ENCODE measurements at regions not wholly inside any gene's neighbourhood (a gene's known extent, or its start where the extent isn't known, plus 50 kb on each side); places are given as distances from the start of the nearest gene placed in this dataset.

DNA sequence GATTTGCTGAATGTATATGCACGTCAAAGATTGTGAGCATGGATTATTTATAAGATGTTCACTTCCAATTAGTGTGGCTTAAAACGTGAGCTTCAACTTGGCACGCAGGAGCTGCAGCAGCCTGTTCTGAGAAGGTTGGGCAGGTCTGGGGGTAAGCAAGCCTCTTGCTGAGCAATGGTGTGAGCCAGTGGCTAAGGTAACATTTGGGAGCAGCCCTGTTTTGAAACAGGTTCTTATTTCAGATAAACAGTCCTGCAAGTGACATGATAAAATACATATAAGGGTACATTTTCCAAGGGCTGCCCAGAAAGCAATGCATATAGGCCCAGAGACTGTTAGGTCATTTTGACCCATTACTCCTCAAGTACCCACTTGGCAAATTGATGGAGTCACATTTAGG lies 415.3 kb downstream of the ZNF521 start:
- DNase-seq: no peak

DNA sequence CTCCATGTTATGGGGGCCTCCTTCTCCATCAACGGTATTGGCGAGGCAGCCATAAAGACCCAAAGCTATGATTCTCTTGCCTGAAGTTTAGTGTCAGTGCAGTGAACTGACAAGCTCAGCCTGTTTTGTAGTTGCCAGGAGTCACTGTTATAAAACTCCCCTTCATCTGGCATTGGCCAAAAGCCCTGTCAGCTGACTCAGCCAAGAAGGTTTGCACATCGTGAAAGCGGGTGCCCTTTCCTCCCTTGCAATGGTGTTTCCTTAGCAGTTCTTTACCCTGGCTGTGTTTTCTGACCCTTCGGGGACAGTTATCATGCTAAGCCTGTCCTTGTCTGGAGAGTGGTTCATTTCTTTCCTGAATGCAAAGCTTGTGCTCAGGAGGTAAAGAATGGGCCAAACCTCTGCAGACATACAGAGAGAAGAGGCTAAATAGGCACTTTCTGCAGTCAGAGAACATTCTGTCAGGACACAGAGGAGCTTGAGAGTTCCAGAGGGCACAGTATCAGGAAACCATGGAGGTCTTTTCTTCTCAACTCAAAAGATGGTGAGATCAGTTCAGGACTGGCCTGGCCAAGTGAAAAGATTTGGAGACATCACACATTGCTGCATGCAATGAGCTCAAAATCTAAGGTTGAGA lies 414.2 kb downstream of the ZNF521 start:
- DNase-seq: no peak

DNA sequence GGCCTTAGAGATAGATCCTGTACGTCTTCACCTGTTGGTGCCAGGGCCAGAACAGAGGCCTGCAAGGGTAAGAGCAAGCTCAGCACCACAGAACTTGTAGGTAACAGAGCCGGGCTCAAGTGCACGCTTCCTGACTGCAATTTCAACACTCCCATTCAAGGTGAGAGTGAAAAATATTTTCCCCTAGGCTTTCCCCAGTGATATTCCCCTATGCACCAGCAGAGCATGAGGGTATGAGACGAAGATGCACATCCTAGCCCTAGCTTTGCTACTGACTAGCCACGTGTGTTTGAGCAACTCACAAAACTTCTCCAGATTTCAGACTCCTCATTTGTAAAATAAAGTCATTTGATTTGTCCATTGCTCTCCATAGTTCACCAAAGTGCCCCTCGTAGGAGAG lies 411.6 kb downstream of the ZNF521 start:
- DNase-seq: no peak

DNA sequence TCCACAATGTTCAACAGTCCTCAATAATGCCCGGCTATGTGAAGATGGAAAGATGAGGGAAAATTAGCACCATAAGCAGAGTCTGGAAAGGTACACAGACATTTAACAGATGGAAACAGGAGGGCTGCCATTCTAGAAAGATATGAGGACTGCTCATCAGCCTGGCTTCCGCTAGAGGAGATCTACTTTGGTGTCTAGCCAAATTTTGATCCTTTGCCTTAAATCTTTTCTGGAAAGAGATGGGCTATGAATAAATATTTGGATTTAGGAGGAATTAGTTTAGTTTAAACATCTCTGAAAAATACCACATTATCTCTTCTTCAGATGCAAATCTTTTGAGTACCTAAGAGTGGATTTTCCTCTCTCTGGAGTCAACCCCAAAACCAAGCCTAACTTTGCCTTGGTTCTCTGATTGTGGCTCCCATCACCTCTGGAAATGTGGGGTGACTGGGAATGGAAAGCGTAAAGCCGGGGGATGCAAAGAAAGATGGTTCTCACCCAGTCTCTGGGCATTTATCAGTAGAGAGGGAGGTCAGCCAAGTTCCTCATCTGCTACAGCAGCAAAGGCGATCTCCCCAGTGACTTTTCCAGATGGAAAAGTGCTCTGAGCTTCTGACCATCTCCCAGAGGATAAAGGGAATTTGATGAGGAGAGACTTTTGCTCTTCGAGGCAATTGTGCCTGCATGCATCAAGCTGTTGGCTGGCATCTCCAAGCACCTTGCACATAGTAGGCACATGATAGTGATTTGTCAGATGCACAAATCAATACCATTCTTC lies 410.6 kb downstream of the ZNF521 start:
- no peak for DNase-seq

DNA sequence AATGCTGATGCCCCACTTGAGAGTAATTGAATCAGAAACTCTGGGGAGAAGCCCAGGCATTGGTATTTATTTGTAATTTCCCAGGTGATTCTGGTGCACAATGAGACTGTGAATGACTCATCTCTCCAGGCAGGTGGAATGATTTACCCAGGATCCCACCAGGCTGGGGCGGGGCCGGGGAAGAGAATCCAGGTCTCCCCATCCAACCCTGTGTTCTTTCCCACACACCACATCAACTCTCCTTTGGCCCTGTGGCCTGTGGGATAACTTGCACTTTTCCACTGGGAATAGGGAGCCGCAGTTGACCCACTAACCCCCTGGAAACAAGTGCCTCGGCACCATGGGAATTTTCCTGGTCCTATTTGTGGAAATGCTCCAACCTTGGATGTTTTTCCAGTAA lies 409.8 kb downstream of the ZNF521 start:
- no peak for DNase-seq

DNA sequence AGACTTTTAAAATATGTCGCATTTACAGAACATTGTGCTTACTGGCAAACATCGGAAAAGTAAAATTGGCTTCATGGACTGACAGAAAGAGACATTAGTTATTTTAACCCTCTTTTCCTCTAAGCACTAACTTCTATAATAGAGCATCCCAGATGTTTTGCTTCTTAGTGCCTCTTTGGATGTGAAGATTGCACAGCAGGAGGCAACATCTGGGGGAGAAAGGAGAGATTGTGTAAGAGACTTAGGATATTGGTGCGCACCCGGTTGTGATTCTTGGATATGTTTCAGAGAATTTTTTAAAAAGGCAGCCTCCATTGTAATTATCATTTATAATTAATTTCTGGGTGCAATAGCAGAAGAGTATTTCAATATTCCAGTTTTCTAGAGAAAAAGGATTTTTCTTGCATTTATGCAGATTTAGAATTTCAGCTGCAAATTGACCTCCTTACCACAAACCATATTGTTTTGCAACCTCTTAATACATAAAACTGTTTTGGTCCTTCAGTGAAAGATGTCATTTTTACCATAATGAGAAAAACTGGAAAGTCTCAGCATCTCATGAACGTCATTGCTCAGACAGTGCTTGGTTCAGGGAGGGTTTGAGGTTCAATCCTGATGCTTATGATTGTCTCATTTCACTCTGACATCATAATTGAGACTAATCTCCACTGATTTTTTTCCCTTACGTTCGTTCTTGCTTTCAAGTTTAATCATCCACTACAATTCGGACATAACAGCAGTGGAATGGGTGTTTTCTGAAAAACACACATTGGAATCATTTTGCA lies 404.3 kb downstream of the ZNF521 start:
- DNase-seq: no peak

DNA sequence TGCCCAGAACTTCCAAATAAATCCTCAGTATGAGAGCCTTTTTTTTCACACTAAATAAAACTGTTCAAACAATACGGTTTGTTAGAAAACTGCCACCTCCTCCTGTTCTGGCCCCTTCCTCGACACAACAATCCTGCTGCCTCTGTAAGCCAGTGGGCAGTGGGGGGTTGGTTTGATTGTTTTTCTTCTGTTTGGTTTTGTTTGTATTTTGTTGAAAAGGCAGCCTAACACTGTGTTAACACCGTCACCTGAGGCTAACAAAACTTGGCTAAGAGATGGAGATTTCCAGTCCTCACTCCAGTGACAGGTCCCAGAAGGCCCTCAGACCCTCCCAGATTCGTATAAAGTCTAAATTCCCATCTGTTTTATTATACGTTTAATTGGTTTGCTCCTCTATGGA lies 402.1 kb downstream of the ZNF521 start:
- no peak for DNase-seq

DNA sequence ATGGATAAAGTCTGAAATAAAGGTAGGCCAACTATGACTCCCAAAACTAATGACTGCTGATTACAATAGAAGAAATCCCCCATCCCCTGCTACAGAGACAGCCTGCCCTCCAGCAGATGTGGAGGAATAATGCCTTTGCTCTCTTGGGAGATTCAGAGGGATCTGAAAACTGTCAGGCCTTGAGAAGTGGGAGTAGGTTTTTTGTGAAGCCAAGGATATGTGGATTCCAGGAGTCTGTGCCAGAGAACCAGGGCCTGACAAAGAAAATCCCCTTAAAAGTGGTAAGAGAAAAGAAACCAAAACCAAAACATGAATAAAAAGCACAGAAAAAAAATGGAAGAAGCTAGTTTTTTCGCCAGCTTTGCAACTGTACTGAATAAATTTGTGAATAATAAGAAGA lies 397.6 kb downstream of the ZNF521 start:
- no peak for DNase-seq

DNA sequence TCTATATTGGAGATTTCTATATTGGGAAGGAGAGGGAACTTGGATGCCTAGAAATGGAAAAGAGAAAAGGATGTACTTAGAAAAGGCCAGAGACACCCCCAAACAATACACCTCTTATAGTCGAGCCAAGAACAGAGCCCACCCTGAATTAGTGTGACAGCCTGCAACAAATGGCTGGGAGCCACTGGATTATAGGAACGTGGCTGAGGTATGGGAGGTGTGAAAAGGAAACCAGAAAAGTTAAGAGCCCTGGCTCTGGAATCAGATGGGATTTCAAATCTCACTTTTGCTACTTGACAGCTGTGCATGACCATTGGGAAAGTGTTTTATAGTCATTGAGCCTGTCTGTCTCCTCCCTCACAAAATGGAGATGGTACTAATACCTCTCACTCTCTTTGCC lies 394.0 kb downstream of the ZNF521 start:
- DNase-seq: no peak

DNA sequence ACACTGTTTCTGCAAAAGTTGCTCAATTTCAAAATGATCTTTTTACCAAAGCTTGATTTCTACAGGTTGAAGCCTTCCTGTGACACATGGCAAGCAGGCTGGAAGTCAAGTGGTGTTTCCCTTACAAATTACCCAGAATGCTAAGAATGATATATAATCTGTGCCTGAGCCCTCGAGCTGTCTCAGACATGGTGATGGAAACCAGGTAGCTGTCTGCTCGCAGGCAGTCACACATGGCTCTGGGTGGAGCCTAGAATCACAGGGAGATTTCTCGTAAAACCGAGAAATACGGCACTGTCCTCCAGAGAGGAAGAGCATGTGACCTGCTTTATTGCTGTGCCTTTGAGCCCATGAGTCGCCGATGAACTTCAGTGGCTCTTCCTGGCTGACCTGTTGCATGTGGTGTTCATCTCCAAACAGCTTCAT lies 392.9 kb downstream of the ZNF521 start:
- DNase-seq: peak; percentile 46

DNA sequence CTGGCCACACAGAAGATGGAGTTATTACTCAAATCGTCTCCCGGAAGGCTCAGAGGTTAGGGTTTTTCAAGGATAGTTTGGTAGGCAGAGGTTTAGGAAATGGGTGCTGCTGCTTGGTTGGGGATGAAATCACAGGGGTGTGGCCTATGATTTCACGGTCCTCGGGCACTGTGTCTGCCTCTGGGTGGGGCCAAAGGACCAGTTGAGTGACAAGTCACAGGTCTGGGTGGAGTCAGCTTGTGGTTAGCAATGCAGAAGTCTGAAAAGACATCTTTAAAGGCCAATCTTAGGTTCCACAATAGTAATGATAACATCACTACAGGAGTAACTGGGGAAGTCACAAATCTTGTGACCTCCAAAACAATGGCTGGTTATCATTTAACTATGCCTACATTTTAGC lies 387.8 kb downstream of the ZNF521 start:
- DNase-seq: no peak

DNA sequence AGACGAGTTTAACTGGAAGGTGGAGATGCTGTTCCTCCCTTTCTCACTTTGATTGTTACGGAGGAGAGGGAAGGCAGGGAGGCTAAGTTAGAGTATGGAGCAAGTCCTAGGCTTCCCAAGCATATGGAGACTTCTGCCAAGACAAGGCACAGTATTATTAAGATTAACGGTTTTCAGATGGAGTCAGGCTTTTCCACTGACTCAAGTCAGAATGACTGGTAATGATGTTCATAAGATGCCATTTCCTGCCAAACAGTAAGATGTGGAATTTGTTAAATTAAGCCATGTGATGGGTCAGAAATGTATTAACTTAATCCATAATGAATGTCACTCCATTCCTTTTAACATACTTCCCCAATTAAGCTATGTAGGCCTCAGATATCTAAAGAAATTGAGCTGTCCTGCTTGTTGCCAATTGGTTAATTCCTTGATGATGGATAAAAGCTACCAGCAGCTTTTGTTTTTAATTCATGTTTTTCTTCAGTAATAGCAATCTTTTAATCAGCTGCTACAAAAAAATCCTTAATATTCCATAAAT lies 383.7 kb downstream of the ZNF521 start:
- no peak for DNase-seq

DNA sequence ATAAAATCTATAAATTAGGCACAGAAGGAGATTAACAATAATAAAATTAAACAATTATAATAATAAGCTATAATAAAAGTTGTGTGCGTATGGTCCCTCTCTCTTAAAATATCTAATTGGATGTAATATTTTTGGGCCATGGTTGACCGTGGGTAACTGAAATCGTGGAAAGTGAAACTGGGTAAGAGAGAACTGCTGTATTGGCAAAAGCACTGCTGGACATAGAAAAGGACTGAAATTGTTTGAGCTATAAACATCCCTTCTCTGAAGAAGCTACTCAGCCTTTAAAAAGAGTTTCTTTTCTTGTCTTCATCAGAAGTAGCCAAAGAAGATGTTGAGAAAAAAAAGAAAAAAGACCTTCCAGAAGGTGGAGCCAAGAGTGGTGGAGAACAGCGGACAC lies 379.4 kb downstream of the ZNF521 start:
- no peak for DNase-seq

DNA sequence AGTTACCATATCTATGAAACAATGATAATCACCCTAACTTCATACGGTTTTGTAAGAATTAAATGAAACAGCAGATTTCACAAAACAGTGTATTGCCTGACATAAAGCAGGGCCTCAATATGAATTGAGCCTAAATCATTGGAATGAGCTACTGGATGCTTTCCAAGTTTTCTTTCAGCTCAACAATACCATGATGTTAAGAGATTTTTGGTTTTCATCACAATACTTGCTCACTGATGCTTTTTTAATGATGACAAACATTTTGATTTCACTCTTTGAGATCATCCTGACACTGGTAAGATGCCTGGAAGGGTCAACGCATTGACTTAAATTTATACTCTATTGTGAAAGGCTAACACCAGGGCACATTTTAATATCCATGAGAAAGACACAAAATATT lies 377.5 kb downstream of the ZNF521 start:
- no peak for DNase-seq

DNA sequence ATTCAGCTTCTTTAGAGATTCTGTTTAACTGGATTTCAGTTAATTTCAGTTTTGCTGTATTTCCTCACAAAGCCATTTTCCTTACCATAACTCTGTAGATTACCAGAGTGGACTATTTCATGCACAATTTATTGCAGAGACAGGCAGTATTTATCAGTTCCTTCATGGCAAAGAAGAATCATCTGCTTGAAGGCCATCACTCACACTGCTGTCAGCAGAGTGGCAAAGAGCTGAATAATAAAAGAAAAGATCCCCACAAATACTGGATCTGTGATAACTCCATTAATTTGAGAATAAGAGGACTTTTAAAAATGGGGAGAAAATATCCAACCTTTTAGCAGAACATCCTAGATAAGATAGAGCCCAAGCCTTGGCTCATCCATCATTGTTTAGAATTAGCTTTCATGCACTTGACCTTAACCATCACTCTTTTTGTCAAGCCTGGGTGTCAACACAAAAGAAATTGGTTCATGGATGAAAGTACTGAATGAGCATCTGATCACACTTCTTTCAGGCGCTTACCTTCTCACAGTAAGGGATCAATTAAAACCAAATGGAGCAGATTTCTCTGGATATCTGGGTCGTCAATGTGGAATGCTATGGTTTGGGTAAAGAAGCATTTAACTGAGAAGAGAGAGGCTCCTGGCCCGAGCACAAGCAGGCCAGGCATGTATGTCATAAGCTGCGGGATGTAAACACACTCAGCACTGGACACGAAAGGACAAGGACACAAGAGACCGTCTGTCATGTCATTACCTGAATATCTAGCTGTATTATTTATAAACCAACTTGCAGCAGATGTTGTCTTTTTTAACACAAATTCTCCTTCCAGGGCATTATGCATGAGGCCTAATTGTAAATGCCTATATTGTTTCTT lies 376.2 kb downstream of the ZNF521 start:
- DNase-seq: no peak

DNA sequence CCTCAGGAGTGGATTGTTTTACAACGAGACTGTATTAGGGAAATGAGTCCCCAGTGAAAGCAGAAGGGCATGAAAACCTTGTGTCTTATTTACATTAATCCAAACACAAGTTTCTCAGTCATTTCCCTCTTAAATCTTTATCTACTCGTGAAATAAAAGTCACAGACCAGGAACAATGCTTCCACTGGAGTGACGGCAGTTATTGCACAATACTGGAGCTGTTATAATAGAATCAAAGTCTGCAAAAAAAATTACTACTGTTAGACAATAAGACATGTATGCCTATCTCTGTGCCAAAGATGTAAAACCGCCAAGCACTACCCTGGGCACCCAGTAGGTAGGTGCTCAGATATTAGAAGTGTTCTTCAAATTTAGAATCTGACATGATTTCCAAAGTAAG lies 375.5 kb downstream of the ZNF521 start:
- no peak for DNase-seq

DNA sequence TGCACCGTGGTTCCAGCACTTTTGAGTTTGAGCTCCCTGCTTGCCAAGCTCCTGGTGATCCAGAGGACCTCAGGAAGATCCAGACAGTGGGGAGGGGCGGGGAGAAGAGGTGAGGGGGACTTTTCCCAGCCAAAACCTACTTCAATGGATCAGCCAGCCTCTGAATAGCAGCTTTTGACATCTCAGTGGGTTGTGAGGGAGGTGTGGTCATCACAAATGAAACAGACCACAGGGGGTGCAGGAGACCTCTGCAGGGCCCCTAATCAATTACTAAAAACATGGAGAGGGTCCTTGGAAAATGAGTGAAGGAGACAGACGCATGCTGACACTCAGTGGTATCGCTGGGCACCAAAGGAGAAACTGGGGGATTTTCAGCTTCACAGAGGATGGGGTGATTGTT lies 372.7 kb downstream of the ZNF521 start:
- no peak for DNase-seq

DNA sequence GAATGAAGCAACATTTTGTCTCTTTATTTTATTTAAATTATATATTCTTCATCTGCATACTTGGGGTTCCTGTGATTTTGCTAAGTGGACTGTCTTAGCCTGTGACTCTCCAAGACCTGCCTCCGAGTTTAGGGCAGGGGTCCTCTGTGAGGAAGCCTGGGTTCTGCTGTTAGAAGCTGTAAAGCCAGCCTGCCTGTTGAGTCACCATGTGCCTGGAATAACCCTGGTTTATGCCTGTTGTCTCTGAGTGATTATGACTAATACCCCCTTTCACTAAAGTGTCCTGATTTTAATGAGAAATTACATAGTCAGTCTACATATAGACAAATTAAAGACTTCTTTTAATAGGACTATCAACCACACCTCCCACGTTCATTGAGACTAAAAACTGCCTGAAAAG lies 369.1 kb downstream of the ZNF521 start:
- DNase-seq: no peak

DNA sequence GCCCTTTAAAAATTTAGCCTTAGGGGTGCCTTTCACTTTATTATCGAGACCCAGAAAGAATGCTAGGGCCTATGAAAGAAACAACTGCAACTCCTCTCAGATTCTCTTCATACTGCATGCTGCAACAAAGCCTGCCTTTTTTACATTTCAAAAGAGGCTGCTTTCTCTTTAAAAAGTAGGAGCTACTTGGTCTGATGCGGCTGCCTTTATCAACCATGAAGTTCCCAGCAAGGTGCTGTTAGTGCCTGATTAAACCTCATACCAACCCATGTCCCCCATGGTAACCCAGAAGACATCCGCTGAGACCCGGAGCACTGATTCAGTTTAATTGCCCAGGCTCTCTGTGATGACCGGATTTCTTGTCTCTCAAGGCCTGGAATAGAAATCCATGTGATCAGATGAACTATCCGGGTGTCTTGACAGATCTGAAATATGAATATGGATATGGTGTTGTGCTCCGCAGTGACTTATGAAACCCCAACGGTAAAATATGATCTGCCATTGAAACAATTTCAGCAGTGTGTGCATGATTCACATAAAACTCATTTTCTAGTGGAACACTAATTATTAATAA lies 368.3 kb downstream of the ZNF521 start:
- no peak for DNase-seq

DNA sequence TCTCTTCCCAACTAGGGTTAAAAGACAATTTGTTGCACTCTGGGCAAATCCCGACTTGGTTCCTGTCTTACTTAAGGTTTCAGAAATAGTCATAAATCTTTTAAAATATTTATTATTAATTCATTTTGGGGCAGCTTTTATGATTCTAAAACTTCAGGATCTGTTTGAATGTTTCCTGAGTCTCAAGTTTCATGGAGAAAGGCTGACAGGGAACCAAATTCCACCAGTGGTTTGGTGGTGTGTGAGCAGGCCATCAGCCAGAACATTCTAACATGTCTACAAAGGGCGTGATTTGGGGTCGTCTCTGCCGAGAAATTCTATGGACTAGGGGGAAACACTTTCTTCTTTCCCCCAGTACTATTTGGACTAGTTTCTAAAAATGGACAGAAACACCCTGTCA lies 366.4 kb downstream of the ZNF521 start:
- DNase-seq: no peak

DNA sequence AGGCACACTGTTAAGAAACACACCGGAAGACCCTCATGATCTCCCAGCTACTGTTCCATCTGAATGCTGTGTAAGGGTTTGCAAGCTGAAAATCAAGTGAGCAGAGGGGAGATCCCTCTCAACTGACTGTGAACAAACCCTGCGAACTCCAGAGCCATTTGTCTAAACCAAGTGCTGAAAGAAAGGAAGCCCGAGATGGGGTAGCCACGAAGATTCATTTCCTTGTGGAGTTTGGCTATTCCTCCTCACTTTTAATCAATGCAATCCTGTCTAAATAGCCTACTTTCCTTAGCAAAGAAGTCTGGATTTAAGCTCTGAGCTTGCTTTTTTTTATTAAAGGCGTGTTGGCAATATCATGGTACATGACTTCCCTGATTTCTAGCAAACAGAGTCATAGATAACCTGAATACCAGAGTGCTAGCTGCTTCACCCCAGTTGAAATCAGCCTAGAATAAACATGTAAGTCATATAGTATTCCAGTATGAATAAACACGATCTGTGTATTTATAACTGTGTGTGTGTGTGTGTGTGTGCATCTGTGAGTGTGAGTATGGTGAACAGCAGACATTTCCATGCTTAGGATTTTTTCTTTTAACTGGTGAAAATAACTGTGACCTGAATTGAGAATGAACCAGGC lies 365.2 kb downstream of the ZNF521 start:
- no peak for DNase-seq

Data from renal pelvis (tissue), 1 donor.